ENCODE measurements at regions not wholly inside any gene's neighbourhood (a gene's known extent, or its start where the extent isn't known, plus 50 kb on each side); places are given as distances from the start of the nearest gene placed in this dataset.
A peak's percentile ranks its signal among the peaks of the same experiment; 100 is the strongest.

DNA sequence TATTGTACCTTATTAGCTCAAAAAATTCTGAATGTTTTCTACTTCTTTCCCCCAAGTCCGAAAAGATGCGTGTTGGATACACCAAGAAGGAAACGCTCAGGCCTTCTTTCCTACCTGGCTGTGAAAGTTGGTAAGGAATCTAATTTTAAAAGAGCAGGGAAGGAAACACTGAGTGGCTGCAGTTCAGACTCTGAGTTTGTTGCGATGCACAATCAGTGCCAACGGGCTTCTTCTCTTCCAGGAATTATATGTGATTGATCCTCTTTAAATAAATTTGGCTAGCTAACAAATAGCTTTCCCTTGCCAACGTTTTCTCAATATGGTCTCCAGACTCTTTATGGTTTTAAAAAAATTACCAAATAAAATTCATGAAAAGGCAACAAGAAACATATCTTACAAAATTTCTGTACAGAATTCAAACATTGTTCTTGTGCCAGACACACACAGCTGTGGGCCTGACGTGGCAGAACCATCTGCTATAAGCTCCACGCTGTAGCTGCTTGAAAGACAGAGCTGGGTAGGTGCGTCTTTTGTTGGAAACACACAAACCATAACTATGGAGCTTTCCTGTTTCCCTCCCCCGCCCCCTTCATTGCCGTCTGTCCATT is 493.1 kb downstream of the ZNF608 start:
- no peak for TF ChIP-seq GATA3 (IDR thresholded peaks at IDR 0.05; ENCODE audit: low read depth, low read length)
- no peak for TF ChIP-seq GATA2 (IDR thresholded peaks at IDR 0.05; ENCODE audit: low read depth, low read length)

DNA sequence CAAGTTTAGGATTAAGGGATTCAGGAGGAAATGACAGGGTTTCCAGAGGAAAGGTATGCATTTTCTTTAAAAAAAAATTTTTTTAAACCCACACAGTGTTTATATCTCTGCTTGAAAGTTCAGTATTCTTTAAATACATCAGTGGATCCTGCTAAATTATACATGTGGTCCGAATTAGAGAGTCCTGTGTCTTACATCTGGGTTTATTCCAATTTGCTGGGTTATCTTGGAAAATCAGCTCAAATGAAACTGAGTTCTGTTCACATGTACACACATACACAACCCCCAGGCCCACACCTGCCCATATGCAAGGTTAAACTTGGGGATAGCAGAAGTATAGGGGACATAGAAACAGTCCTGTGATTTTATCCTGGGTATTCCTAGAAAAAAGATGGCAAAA is 493.7 kb downstream of the ZNF608 start:
- TF ChIP-seq GATA3 (IDR thresholded peaks at IDR 0.05; ENCODE audit: low read depth, low read length) = peak; percentile 75
- peak; percentile 75 for TF ChIP-seq GATA2 (IDR thresholded peaks at IDR 0.05; ENCODE audit: low read depth, low read length)

GRCh38 chr5:124252191-124252638 is 494.2 kb downstream of the ZNF608 start:
- no peak for TF ChIP-seq GATA2 (IDR thresholded peaks at IDR 0.05; ENCODE audit: low read depth, low read length)
- TF ChIP-seq GATA3 (IDR thresholded peaks at IDR 0.05; ENCODE audit: low read depth, low read length) = no peak

- TF ChIP-seq GATA2 (IDR thresholded peaks at IDR 0.05; ENCODE audit: low read depth, low read length) (no peak), GATA3 (IDR thresholded peaks at IDR 0.05; ENCODE audit: low read depth, low read length) (no peak)
These were observed 501.2 kb downstream of the ZNF608 start for GRCh38 chr5:124245276-124245675.

DNA sequence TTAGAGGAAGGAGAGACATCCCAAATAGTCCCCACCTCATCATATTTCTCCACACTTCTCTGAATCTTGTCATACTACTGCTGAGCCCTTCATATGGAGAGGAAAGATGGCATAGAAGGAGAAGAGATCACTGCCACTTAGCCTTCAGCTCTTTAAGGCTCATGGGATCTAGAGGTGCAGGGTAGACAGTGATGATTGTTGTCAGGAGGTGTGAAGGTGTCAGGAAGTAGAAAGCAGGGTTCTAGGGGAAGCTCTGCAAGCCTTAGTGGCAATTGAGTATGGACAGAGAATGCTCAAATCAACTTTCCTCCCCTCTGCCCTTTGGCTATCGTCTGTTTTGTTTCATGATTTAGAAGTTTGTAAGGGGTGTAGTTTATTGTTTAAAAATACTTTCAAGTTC is 505.7 kb downstream of the ZNF608 start:
- TF ChIP-seq GATA2 (IDR thresholded peaks at IDR 0.05; ENCODE audit: low read depth, low read length) = no peak
- TF ChIP-seq GATA3 (IDR thresholded peaks at IDR 0.05; ENCODE audit: low read depth, low read length) = no peak

DNA sequence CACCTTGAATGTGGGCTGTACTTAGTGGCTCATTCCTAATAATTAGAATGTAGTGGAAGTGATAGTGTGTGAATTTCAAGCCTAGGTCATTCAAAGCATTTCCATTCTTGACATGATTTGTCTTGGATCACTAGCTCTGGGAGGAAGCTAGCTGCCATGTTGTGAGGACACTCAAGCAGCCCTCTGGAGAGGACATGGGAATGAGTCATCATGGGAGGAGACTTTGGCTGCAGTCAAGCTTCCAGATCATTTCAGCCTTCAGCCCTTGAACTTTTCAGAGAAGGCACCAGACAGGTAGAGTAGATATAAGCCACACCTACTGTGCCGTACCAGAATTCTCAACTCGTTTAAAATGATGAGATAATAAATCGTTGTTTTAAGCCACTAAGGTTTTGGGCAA is 506.9 kb downstream of the ZNF608 start:
- TF ChIP-seq GATA3 (IDR thresholded peaks at IDR 0.05; ENCODE audit: low read depth, low read length) = no peak
- no peak for TF ChIP-seq GATA2 (IDR thresholded peaks at IDR 0.05; ENCODE audit: low read depth, low read length)

DNA sequence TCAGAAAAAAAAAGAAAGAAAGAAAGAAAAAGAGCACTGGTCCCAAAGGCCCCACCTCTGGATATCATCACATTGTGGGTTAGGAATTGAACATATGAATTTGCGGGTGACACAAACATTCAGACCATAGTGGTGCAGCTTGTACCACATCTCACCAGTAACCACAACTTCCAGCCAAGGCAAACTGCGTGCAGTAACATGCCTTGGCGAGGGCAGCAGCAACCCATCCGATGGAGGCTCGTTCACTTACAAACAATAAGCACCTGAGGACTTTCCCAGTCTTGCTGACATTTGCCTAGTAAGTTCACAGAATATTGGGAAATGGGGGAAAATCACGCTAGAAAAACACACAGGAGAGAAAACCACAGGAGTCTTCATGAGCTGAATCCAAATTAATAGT is 508.1 kb downstream of the ZNF608 start:
- no peak for TF ChIP-seq GATA2 (IDR thresholded peaks at IDR 0.05; ENCODE audit: low read depth, low read length)
- no peak for TF ChIP-seq GATA3 (IDR thresholded peaks at IDR 0.05; ENCODE audit: low read depth, low read length)

GRCh38 chr5:124237206-124237695 is 509.2 kb downstream of the ZNF608 start:
- TF ChIP-seq GATA2 (IDR thresholded peaks at IDR 0.05; ENCODE audit: low read depth, low read length) (no peak), GATA3 (IDR thresholded peaks at IDR 0.05; ENCODE audit: low read depth, low read length) (no peak)

- no peak for TF ChIP-seq GATA2 (IDR thresholded peaks at IDR 0.05; ENCODE audit: low read depth, low read length)
- TF ChIP-seq GATA3 (IDR thresholded peaks at IDR 0.05; ENCODE audit: low read depth, low read length) = no peak
These were observed 509.9 kb downstream of the ZNF608 start for GRCh38 chr5:124236361-124237205.

GRCh38 chr5:124235576-124235975 is 510.9 kb downstream of the ZNF608 start:
- TF ChIP-seq GATA2 (IDR thresholded peaks at IDR 0.05; ENCODE audit: low read depth, low read length) (no peak), GATA3 (IDR thresholded peaks at IDR 0.05; ENCODE audit: low read depth, low read length) (no peak)

DNA sequence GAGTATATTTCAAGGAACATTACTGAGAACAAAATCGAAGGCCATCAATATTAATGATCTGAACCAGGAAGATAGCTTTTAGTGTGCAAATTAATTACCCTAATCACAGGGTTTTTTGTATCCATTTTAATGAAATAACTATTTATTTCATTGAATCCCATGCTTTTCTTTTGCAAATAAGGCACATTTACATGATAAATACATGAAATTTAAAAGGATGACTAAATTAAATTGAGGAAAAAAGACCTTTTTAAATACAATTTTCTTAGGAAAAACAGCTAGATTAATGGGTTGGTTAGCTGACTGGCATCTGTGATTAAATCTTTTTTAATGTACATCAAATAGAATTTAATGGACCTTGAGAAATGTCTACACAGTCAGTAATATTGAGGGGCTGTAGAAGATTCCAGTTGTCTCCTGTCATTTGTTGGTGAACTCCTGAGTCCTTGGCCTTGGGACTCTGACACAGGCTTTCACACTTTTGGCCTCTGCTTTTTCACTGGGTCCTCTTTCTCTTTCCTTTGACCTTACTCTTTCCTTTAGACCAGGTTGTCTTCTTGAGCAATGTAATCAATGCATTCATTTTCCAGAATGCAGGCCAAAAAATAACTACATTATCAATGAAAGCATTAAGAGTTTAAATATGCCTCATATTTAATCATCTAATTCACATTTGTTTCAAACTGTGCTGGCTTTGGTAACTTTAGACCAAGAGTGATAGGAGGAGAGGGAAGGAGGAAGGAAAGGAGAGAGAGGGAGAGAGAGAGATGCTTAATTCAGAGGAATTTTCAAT is 511.5 kb downstream of the ZNF608 start:
- no peak for TF ChIP-seq GATA3 (IDR thresholded peaks at IDR 0.05; ENCODE audit: low read depth, low read length)

- TF ChIP-seq GATA2 (IDR thresholded peaks at IDR 0.05; ENCODE audit: low read depth, low read length) (peak; percentile 41), GATA3 (IDR thresholded peaks at IDR 0.05; ENCODE audit: low read depth, low read length) (no peak)
These were observed 512.2 kb downstream of the ZNF608 start for GRCh38 chr5:124234022-124234769.

GRCh38 chr5:124232515-124232914 is 513.9 kb downstream of the ZNF608 start:
- no peak for TF ChIP-seq GATA2 (IDR thresholded peaks at IDR 0.05; ENCODE audit: low read depth, low read length)
- no peak for TF ChIP-seq GATA3 (IDR thresholded peaks at IDR 0.05; ENCODE audit: low read depth, low read length)

DNA sequence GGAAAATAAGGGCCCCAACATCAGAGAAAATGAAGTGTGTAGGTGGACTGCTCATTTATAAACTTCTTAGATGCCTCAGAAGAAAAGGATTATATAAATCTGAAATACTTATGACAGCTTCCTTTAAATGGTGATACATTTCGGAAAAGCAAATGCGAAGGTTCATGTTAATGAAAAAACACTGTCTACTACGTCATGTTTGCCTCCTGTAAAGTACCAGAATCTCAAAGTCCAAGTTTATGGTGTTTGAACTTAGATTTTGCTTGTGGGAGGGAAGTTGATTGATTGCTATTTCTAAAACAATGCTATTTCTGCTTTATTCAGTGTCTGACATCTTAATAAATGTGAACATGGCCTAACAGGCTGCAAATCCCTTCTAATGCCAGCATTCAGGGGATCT is 514.6 kb downstream of the ZNF608 start:
- TF ChIP-seq GATA3 (IDR thresholded peaks at IDR 0.05; ENCODE audit: low read depth, low read length) (no peak), GATA2 (IDR thresholded peaks at IDR 0.05; ENCODE audit: low read depth, low read length) (no peak)

Data from SH-SY5Y (cell line).